Stomach (tissue), 4 donors: ENCODE measurements at regions not wholly inside any gene's neighbourhood (a gene's known extent, or its start where the extent isn't known, plus 50 kb on each side); places are given as distances from the start of the nearest gene placed in this dataset.

ENCODE experiments used
- CTCF ChIP-seq, 7 experiments: fragments of 450-650 bp in 4 of 7; fragments of 200-600 bp in 3 of 7; sonication (generic) in 3 of 7; IDR thresholded peaks; one replicate each; pipeline ENCODE4 v1.5.1; 2016 to 2019; ENCODE audit warnings: antibody characterized with exemption in 7 of 7, control low read depth in 2 of 7, mild to moderate bottlenecking in 1 of 7
- EP300 ChIP-seq: sonication (generic); formaldehyde crosslinking; IDR thresholded peaks from one replicate; pipeline ENCODE4 v1.6.1; 2017; ENCODE audit warnings: antibody characterized with exemption
- POLR2AphosphoS5 ChIP-seq, 3 donors: sonication (generic); formaldehyde crosslinking; IDR thresholded peaks; one replicate each; pipeline ENCODE4 v1.6.1; 2016; ENCODE audit warnings: antibody characterized with exemption in 3 of 3

GRCh38 chr21:19999369-20000272, 998.6 kb upstream of the NCAM2 start:
- TF ChIP-seq CTCF (IDR thresholded peaks at IDR 0.05) (no peak), POLR2AphosphoS5 (IDR thresholded peaks at IDR 0.05) (no peak), EP300 (no peak)
